ENCODE measurements at regions not wholly inside any gene's neighbourhood (a gene's known extent, or its start where the extent isn't known, plus 50 kb on each side); places are given as distances from the start of the nearest gene placed in this dataset.

- no peak for TF ChIP-seq CTCF (IDR thresholded peaks at IDR 0.05; ENCODE audit: extremely low read depth in 1 of 2, insufficient read depth in 1 of 2, low read depth in 1 of 2, low read length in 2 of 2)
- TF ChIP-seq JUN (IDR thresholded peaks at IDR 0.05; ENCODE audit: borderline replicate concordance, insufficient read depth, insufficient read length, low read depth): no peak
Measured at GRCh38 chr5:126248611-126249010, 174.6 kb upstream of the GRAMD2B start.

Data from endothelial cell of umbilical vein (primary cell).